ENCODE measurements at regions not wholly inside any gene's neighbourhood (a gene's known extent, or its start where the extent isn't known, plus 50 kb on each side); places are given as distances from the start of the nearest gene placed in this dataset.

GRCh38 chr14:44586910-44587309 is 79.8 kb upstream of the FSCB start:
- Histone ChIP-seq H3K9me3 (no peaks in the 10 kb centered on the region), H3K4me2 (no peak overlapping the region), H3K4me3 (no peak overlapping the region), H3K4me1 (no peaks in the 10 kb centered on the region), H3K27ac (no peak overlapping the region)
- ChIA-PET POLR2A (no interaction called here), CTCF (no interaction called here)
- no peak for FAIRE-seq
- ATAC-seq: no peak
- no peak for DNase-seq (ENCODE audit: low read depth in 1 of 2, low spot score in 1 of 2)
- TF ChIP-seq, protein P1, sequence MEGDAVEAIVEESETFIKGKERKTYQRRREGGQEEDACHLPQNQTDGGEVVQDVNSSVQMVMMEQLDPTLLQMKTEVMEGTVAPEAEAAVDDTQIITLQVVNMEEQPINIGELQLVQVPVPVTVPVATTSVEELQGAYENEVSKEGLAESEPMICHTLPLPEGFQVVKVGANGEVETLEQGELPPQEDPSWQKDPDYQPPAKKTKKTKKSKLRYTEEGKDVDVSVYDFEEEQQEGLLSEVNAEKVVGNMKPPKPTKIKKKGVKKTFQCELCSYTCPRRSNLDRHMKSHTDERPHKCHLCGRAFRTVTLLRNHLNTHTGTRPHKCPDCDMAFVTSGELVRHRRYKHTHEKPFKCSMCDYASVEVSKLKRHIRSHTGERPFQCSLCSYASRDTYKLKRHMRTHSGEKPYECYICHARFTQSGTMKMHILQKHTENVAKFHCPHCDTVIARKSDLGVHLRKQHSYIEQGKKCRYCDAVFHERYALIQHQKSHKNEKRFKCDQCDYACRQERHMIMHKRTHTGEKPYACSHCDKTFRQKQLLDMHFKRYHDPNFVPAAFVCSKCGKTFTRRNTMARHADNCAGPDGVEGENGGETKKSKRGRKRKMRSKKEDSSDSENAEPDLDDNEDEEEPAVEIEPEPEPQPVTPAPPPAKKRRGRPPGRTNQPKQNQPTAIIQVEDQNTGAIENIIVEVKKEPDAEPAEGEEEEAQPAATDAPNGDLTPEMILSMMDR (IDR thresholded peaks at IDR 0.05): no peak
- no peak for TF ChIP-seq ZFP36 (IDR thresholded peaks at IDR 0.05; ENCODE audit: borderline replicate concordance, partially characterized antibody)
- TF ChIP-seq CHD4 (IDR thresholded peaks at IDR 0.05; ENCODE audit: borderline replicate concordance): no peak
- no peak for TF ChIP-seq EHMT2 (IDR thresholded peaks at IDR 0.05; ENCODE audit: low read depth)
- no peak for TF ChIP-seq RNF2 (IDR thresholded peaks at IDR 0.05; ENCODE audit: borderline replicate concordance, low read depth)
- no peak for TF ChIP-seq JUN (IDR thresholded peaks at IDR 0.05)
- TF ChIP-seq GATA3 (IDR thresholded peaks at IDR 0.05; ENCODE audit: borderline replicate concordance): no peak
- no peak for TF ChIP-seq TFCP2L1 (CRISPR knock-in tag; IDR thresholded peaks at IDR 0.05)
- TF ChIP-seq ZSCAN20 (CRISPR knock-in tag; IDR thresholded peaks at IDR 0.05): no peak
- TF ChIP-seq SMC3 (IDR thresholded peaks at IDR 0.05): no peak
- TF ChIP-seq FOSL2 (IDR thresholded peaks at IDR 0.05): no peak
- no peak for TF ChIP-seq FOSL2 (CRISPR knock-in tag; IDR thresholded peaks at IDR 0.05)
- no peak for TF ChIP-seq ZC3H11A (IDR thresholded peaks at IDR 0.05)
- TF ChIP-seq, protein P2, sequence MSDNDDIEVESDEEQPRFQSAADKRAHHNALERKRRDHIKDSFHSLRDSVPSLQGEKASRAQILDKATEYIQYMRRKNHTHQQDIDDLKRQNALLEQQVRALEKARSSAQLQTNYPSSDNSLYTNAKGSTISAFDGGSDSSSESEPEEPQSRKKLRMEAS (IDR thresholded peaks at IDR 0.05): no peak
- no peak for TF ChIP-seq MAFK (IDR thresholded peaks at IDR 0.05; ENCODE audit: partially characterized antibody)
- no peak for TF ChIP-seq E2F6 (IDR thresholded peaks at IDR 0.05; ENCODE audit: borderline replicate concordance, low read depth)
- no peak for TF ChIP-seq HOXB5 (CRISPR knock-in tag; IDR thresholded peaks at IDR 0.05)
- TF ChIP-seq, protein P3, sequence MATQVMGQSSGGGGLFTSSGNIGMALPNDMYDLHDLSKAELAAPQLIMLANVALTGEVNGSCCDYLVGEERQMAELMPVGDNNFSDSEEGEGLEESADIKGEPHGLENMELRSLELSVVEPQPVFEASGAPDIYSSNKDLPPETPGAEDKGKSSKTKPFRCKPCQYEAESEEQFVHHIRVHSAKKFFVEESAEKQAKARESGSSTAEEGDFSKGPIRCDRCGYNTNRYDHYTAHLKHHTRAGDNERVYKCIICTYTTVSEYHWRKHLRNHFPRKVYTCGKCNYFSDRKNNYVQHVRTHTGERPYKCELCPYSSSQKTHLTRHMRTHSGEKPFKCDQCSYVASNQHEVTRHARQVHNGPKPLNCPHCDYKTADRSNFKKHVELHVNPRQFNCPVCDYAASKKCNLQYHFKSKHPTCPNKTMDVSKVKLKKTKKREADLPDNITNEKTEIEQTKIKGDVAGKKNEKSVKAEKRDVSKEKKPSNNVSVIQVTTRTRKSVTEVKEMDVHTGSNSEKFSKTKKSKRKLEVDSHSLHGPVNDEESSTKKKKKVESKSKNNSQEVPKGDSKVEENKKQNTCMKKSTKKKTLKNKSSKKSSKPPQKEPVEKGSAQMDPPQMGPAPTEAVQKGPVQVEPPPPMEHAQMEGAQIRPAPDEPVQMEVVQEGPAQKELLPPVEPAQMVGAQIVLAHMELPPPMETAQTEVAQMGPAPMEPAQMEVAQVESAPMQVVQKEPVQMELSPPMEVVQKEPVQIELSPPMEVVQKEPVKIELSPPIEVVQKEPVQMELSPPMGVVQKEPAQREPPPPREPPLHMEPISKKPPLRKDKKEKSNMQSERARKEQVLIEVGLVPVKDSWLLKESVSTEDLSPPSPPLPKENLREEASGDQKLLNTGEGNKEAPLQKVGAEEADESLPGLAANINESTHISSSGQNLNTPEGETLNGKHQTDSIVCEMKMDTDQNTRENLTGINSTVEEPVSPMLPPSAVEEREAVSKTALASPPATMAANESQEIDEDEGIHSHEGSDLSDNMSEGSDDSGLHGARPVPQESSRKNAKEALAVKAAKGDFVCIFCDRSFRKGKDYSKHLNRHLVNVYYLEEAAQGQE (IDR thresholded peaks at IDR 0.05): no peak
- TF ChIP-seq ESRRA (IDR thresholded peaks at IDR 0.05; ENCODE audit: borderline replicate concordance, low read length): no peak
- TF ChIP-seq BHLHE40 (IDR thresholded peaks at IDR 0.05; ENCODE audit: low read depth, low read length): no peak
- no peak for TF ChIP-seq MYC (IDR thresholded peaks at IDR 0.05; ENCODE audit: borderline replicate concordance, low read length)

DNA sequence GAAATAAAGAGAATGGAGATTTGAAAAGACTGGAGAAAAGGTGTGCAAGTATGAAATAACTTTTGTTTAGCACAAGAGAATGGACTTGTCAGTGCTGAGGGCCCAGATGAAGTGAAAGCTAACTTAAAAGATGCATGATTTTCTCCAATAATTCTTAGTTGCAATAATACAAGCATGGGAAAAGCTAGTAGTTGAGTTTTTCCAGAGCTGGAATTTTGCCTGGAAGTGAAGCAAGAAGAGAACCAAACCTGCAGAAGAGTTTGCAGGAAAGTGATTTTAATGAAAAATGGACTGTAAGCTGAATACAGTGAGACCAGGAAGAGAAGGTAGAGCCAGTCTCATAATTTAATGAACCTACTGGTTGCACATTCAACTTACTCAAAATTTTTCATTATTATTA is 69.3 kb upstream of the FSCB start:
- no peak for TF ChIP-seq HEYL (CRISPR knock-in tag; IDR thresholded peaks at IDR 0.05)
- TF ChIP-seq ZSCAN20 (CRISPR knock-in tag; IDR thresholded peaks at IDR 0.05): no peak
- no peak for TF ChIP-seq FOSB (CRISPR knock-in tag; IDR thresholded peaks at IDR 0.05)
- TF ChIP-seq SREBF2 (IDR thresholded peaks at IDR 0.05): no peak
- no peak for TF ChIP-seq RAD21 (conservative IDR thresholded peaks at IDR 0.05 in 1 of 2, IDR thresholded peaks at IDR 0.05 in 1 of 2)
- no peak for TF ChIP-seq RARB (CRISPR knock-in tag; IDR thresholded peaks at IDR 0.05)
- no peak for TF ChIP-seq CEBPB (IDR thresholded peaks at IDR 0.05)
- no peak for TF ChIP-seq RFX5 (IDR thresholded peaks at IDR 0.05)
- TF ChIP-seq HDAC2 (IDR thresholded peaks at IDR 0.05): no peak
- TF ChIP-seq JUNB (IDR thresholded peaks at IDR 0.05): no peak
- no peak for TF ChIP-seq MAFK (IDR thresholded peaks at IDR 0.05; ENCODE audit: partially characterized antibody)
- TF ChIP-seq PHF8 (IDR thresholded peaks at IDR 0.05; ENCODE audit: borderline replicate concordance, low read depth): no peak
- TF ChIP-seq HOXA7 (CRISPR knock-in tag; IDR thresholded peaks at IDR 0.05): no peak
- TF ChIP-seq EHF (CRISPR knock-in tag; IDR thresholded peaks at IDR 0.05): no peak
- no peak overlapping the region for H3K4me3 ChIP-seq
- H3K9me3 ChIP-seq: no peaks in the 10 kb centered on the region
- no peak overlapping the region for H3K27ac ChIP-seq
- no peak for DNase-seq (ENCODE audit: low read depth in 1 of 2, low spot score in 1 of 2)
- ChIA-PET POLR2A (no interaction called here), CTCF (no interaction called here)
- no peak overlapping the region for H3K4me2 ChIP-seq
- no peak for ATAC-seq
- no peaks in the 10 kb centered on the region for H3K4me1 ChIP-seq
- FAIRE-seq: no peak
